ENCODE measurements at regions not wholly inside any gene's neighbourhood (a gene's known extent, or its start where the extent isn't known, plus 50 kb on each side); places are given as distances from the start of the nearest gene placed in this dataset.

- Histone ChIP-seq H3K4me1 (ENCODE audit: insufficient read depth) (no peaks in the 10 kb centered on the region), H3K27ac (ENCODE audit: low read depth) (no peak overlapping the region), H3K36me3 (ENCODE audit: insufficient read depth) (no peaks in the 10 kb centered on the region), H3K4me3 (no peak overlapping the region), H3K4me2 (no peak overlapping the region), H2AFZ (no peak overlapping the region), H4K20me1 (replicated peaks; ENCODE audit: insufficient read depth) (0 out of 2 replicates have a peak, but pooled peaks cover 2% of the 10 kb centered on the region), H3K27me3 (ENCODE audit: insufficient read depth) (no peaks in the 10 kb centered on the region), H3F3A (replicated peaks; ENCODE audit: low read depth) (no peaks in the 10 kb centered on the region), H3K79me2 (replicated peaks; ENCODE audit: insufficient read depth) (no peaks in the 10 kb centered on the region), H3K9me2 (ENCODE audit: insufficient read depth) (no peaks in the 10 kb centered on the region; the same call in 1 of the 2 replicates)
- ATAC-seq: no peak
- Mint-ChIP-seq H3K4me3 (no peak overlapping the region), H3K4me1 (peaks cover 9% of the 10 kb centered on the region; the same call in 2 of the 3 replicates), H3K27me3 (ENCODE audit: insufficient read depth, low read depth, poor library complexity) (peaks cover 8% of the 10 kb centered on the region), H3K27ac (no peak overlapping the region), H3K36me3 (ENCODE audit: low read depth) (no peaks in the 10 kb centered on the region), H3K9me3 (no peaks in the 10 kb centered on the region)
- TF ChIP-seq EZH2 (IDR thresholded peaks at IDR 0.05; ENCODE audit: low read depth, unreplicated experiment) (no peak), ZNF462 (CRISPR knock-in tag; IDR thresholded peaks at IDR 0.05) (no peak), STAT1 (IDR thresholded peaks at IDR 0.05; ENCODE audit: unreplicated experiment) (no peak), NANOG (IDR thresholded peaks at IDR 0.05; ENCODE audit: borderline replicate concordance) (no peak), JUNB (IDR thresholded peaks at IDR 0.05; ENCODE audit: unreplicated experiment) (no peak), ZNF114 (CRISPR knock-in tag; IDR thresholded peaks at IDR 0.05) (no peak), ZNF331 (CRISPR knock-in tag; IDR thresholded peaks at IDR 0.05; ENCODE audit: low read depth) (no peak)
- TF ChIP-seq, protein P1, sequence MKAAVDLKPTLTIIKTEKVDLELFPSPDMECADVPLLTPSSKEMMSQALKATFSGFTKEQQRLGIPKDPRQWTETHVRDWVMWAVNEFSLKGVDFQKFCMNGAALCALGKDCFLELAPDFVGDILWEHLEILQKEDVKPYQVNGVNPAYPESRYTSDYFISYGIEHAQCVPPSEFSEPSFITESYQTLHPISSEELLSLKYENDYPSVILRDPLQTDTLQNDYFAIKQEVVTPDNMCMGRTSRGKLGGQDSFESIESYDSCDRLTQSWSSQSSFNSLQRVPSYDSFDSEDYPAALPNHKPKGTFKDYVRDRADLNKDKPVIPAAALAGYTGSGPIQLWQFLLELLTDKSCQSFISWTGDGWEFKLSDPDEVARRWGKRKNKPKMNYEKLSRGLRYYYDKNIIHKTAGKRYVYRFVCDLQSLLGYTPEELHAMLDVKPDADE (IDR thresholded peaks at IDR 0.05): no peak
- DNase-seq (ENCODE audit: low spot score): no peak
Measured at GRCh38 chr2:71941726-71942525, 205.7 kb downstream of the CYP26B1 start.
